Duodenal mucosa (tissue), 2 donors: ENCODE measurements at regions not wholly inside any gene's neighbourhood (a gene's known extent, or its start where the extent isn't known, plus 50 kb on each side); places are given as distances from the start of the nearest gene placed in this dataset.

ENCODE experiments used
- H3K27ac ChIP-seq: one replicate; pipeline ENCODE4 v1.7.0; 2013; ENCODE audit warnings: low read depth, low read length
- H3K27me3 ChIP-seq, 2 donors: one replicate each; pipeline ENCODE4 v1.7.0; 2013; ENCODE audit warnings: low read length in 2 of 2, control low read depth in 1 of 2; ENCODE audit not compliant: insufficient read depth in 2 of 2, control insufficient read depth in 1 of 2
- H3K36me3 ChIP-seq, 2 donors: one replicate each; pipeline ENCODE4 v1.7.0; 2013; ENCODE audit warnings: low read length in 2 of 2, control low read depth in 1 of 2; ENCODE audit not compliant: insufficient read depth in 2 of 2, control insufficient read depth in 1 of 2
- H3K4me1 ChIP-seq, 2 donors: one replicate each; pipeline ENCODE4 v1.7.0; 2013; ENCODE audit warnings: low read length in 2 of 2, control low read depth in 1 of 2; ENCODE audit not compliant: insufficient read depth in 2 of 2, control insufficient read depth in 1 of 2
- H3K4me3 ChIP-seq, 2 donors: one replicate each; pipeline ENCODE4 v1.7.0; 2013; ENCODE audit warnings: low read length in 2 of 2, low read depth in 1 of 2
- H3K9ac ChIP-seq, 2 donors: one replicate each; pipeline ENCODE4 v1.7.0; 2013; ENCODE audit warnings: low read length in 2 of 2, low read depth in 1 of 2
- H3K9me3 ChIP-seq, 2 donors: one replicate each; pipeline ENCODE4 v1.7.0; 2013; ENCODE audit warnings: low read length in 2 of 2, control low read depth in 1 of 2; ENCODE audit not compliant: control insufficient read depth in 1 of 2

DNA sequence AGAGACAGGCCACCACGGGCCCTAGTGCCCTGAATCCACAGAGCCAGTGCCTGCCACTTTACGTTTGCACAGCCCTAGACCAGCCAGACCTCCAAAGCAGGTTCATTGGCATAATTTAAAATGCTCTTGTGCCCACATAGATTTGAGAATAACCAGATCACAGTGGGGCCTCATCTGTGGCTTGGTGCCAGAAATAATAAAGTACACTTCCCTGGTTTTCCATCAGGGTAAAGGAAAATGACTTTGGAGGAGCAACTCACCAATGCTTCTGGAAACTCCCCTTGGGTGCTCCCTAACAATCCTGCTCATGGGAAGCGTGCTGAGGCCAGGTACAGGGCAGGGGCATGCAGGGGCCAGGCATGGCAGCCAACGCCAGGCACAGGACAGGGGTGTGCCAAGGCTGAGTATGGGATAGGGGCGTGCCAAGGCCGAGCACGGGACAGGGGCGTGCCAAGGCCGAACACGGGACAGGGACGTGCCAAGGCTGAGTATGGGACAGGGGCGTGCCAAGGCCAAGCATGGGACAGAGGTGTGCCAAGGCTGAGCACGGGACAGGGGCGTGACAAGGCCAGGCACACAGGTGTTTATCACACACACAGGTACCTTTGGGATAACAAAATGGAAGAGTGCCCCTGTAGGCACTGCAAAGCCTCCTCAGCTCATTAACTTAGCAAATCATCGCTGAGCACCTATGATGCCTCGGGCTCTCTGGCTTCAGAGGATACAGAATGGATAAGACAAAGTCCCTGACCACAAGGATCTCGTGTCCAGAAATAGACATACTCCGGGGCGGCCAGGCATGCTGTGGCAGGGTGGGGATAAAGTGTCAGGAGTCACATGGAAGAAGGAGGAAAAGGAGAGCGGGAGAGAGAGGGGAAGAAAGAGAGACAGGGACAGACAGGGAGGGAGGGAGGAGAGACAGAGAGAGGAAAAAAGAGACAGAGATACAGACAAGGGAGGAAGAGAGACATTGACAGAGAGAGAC lies 334.7 kb downstream of the EIPR1 start:
- peaks cover 11 to 18% of the 10 kb centered on the region in 2 donors for H3K4me1 ChIP-seq
- H3K27me3 ChIP-seq = no peaks in the 10 kb centered on the region
- H3K9ac ChIP-seq = no peak overlapping the region

DNA sequence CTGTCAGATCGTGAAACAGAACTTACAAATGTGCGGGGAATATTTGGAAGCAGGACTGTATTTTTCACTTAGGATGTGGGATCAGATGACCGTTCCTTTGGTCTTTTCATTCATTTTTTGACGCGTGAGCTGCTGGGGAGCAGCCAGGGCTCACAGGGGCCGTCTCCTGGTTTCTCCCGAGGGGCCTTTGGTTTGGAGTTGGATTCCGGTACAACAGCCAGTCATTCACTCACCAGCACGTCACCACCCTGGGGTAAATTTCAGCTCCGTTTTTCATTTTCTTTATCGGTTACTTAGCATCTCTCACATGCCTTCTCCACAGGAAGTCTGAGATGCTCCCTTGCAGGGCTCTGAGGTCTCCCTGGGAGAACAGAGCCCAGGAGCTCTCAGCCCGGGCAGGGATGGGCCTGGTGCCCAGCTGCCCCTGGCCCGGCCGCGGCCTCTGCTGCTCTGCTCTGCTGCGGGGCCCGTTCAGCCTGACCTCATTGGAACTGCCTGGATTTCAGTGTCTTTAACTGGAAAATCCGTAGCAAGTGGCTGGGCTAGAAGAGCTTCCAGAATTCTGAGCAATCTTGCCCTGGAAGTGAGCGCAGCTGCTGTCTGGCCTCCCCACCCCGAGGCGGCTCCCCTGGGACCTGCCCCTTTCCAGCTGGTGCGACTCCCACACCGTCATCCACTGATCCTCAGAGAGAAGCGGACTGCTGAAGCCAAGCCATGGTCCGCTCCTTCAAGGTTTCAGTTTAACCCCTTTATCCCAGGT lies 335.6 kb downstream of the EIPR1 start:
- H3K27ac ChIP-seq = no peak overlapping the region
- H3K4me3 ChIP-seq = no peak overlapping the region

More for the DNA sequence above, 334.7 kb downstream of the EIPR1 start:
- Histone ChIP-seq H3K4me3 (no peak overlapping the region), H3K27ac (no peak overlapping the region), H3K36me3 (no peaks in the 10 kb centered on the region), H3K9me3 (no peaks in the 10 kb centered on the region)

GRCh38 chr2:3041246-3041645 lies 336.4 kb downstream of the EIPR1 start:
- no peak overlapping the region for H3K27ac ChIP-seq
- no peak overlapping the region for H3K9ac ChIP-seq
- no peak overlapping the region for H3K4me3 ChIP-seq
- H3K27me3 ChIP-seq = no peaks in the 10 kb centered on the region
- no peaks in the 10 kb centered on the region for H3K36me3 ChIP-seq
- H3K9me3 ChIP-seq = no peaks in the 10 kb centered on the region
- peaks cover 11 to 18% of the 10 kb centered on the region in 2 donors for H3K4me1 ChIP-seq

More for the DNA sequence above, 335.6 kb downstream of the EIPR1 start:
- H3K9me3 ChIP-seq = no peaks in the 10 kb centered on the region
- H3K27me3 ChIP-seq = no peaks in the 10 kb centered on the region
- H3K9ac ChIP-seq = no peak overlapping the region
- H3K4me1 ChIP-seq = peaks cover 11 to 18% of the 10 kb centered on the region in 2 donors
- no peaks in the 10 kb centered on the region for H3K36me3 ChIP-seq

- Histone ChIP-seq H3K36me3 (no peaks in the 10 kb centered on the region), H3K4me3 (no peak overlapping the region), H3K27me3 (no peaks in the 10 kb centered on the region), H3K27ac (no peak overlapping the region), H3K9me3 (no peaks in the 10 kb centered on the region), H3K4me1 (peaks cover 11 to 18% of the 10 kb centered on the region in 2 donors), H3K9ac (no peak overlapping the region)
Observed at GRCh38 chr2:3040496-3041140, 337.0 kb downstream of the EIPR1 start.

- no peaks in the 10 kb centered on the region for H3K9me3 ChIP-seq
- H3K4me3 ChIP-seq = no peak overlapping the region
- no peak overlapping the region for H3K9ac ChIP-seq
- no peaks in the 10 kb centered on the region for H3K27me3 ChIP-seq
- H3K36me3 ChIP-seq = no peaks in the 10 kb centered on the region
- H3K4me1 ChIP-seq = peaks cover 11 to 14% of the 10 kb centered on the region in 2 donors
- H3K27ac ChIP-seq = no peak overlapping the region
Observed at GRCh38 chr2:3040066-3040428, 337.6 kb downstream of the EIPR1 start.

- H3K36me3 ChIP-seq = no peaks in the 10 kb centered on the region
- H3K27ac ChIP-seq = no peak overlapping the region
- H3K4me3 ChIP-seq = no peak overlapping the region
- no peak overlapping the region for H3K9ac ChIP-seq
- H3K4me1 ChIP-seq = peaks cover 7 to 11% of the 10 kb centered on the region in 2 donors
- no peaks in the 10 kb centered on the region for H3K9me3 ChIP-seq
- no peaks in the 10 kb centered on the region for H3K27me3 ChIP-seq
Observed at GRCh38 chr2:3039188-3040065, 338.2 kb downstream of the EIPR1 start.

GRCh38 chr2:3038636-3039035 lies 339.0 kb downstream of the EIPR1 start:
- Histone ChIP-seq H3K9me3 (no peaks in the 10 kb centered on the region), H3K4me3 (no peak overlapping the region), H3K36me3 (no peaks in the 10 kb centered on the region), H3K27me3 (no peaks in the 10 kb centered on the region), H3K9ac (no peak overlapping the region), H3K27ac (no peak overlapping the region), H3K4me1 (peaks cover 6 to 11% of the 10 kb centered on the region in 2 donors)

DNA sequence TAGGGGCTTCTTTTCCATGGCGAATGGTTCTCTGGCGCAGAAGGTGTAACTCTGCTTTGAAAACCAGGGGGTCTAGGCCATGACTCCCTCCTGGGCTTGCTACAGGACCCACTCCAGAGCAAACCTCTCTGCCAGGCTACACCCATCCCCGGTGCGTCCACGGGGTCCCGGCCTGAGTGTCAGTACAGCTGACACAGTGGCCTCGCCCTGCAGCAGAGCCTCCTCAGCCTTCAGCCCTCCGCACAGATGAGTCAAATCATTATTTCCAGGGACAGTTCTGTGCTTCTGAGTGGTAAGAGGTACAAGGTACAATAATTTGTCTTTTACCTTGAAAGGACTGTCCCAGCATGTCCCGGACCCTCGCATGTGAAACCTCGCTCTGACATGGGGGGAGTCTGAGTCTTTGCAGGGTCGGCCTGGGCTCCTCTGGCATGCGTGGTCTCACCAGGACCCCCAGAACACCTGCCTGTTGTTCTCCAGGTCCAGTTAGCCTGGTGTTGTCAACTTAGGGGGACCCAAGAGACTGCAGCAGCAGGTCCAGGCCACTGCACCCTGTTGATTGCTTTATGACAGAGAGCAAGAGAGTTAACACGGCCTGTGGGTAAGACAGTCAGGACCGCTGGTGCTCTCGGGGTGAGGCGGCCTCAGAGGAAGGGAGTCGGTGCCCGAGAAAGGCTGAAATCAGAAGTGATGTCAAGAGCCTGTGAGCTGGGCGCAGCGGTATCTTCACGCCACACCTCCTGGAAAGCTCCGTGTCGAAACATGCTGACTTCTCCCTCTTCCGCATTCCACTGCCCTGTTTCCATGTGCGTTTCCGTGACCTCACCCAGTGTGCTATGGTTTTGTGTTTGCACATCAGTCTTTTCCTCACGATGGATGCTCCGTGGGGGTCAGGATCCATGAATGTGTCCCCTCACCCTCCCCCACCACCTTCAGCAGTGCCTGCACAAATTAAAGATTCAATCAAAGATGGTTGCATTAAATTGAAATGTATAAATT lies 340.1 kb downstream of the EIPR1 start:
- no peak overlapping the region for H3K9ac ChIP-seq
- H3K4me3 ChIP-seq = no peak overlapping the region
- no peaks in the 10 kb centered on the region for H3K9me3 ChIP-seq
- no peaks in the 10 kb centered on the region for H3K27me3 ChIP-seq
- H3K36me3 ChIP-seq = no peaks in the 10 kb centered on the region
- H3K27ac ChIP-seq = no peak overlapping the region
- peaks cover 0 to 2% of the 10 kb centered on the region in 2 donors for H3K4me1 ChIP-seq
